SH-SY5Y (cell line): ENCODE measurements at regions not wholly inside any gene's neighbourhood (a gene's known extent, or its start where the extent isn't known, plus 50 kb on each side); places are given as distances from the start of the nearest gene placed in this dataset.

Experiments used
- GATA2 ChIP-seq: IDR thresholded peaks from 2 replicates; pipeline ENCODE4 v1.6.1; 2011; ENCODE audit warnings: mild to moderate bottlenecking, low read depth, low read length
- GATA3 ChIP-seq: IDR thresholded peaks from 2 replicates; pipeline ENCODE4 v1.6.1; 2011; ENCODE audit warnings: low read depth, mild to moderate bottlenecking, low read length, moderate library complexity

- TF ChIP-seq GATA2 (no peak), GATA3 (no peak)
These were observed 143.7 kb downstream of the CDH26 start for GRCh38 chr20:60101891-60102281.
